Stomach (tissue), 8 donors: ENCODE measurements at regions not wholly inside any gene's neighbourhood (a gene's known extent, or its start where the extent isn't known, plus 50 kb on each side); places are given as distances from the start of the nearest gene placed in this dataset.

Experiments used
- DNase-seq, 2 donors: peaks; one replicate each; pipeline versions ENCODE4 v3.0.0 to v3.0.0-alpha.2; 2013 to 2019
- H3K27ac ChIP-seq, 5 donors: fragments of 200-600 bp in 4 of 5; sonication (generic) in 4 of 5; one replicate each; pipeline ENCODE4 v1.5.1; 2013 to 2019; ENCODE audit warnings: mild to moderate bottlenecking in 1 of 5, moderate library complexity in 1 of 5
- H3K27me3 ChIP-seq, 3 donors: fragments of 200-600 bp; sonication (generic); one replicate each; pipeline ENCODE4 v1.5.1; 2017 to 2019; ENCODE audit warnings: mixed run types in 1 of 3
- H3K36me3 ChIP-seq, 4 donors: fragments of 200-600 bp; sonication (generic); 1 replicate in 3 of 4; 2 replicates in 1 of 4; pipeline ENCODE4 v1.5.1; 2016 to 2019
- H3K4me1 ChIP-seq, 4 donors: fragments of 200-600 bp; sonication (generic); one replicate each; pipeline ENCODE4 v1.5.1; 2016 to 2019
- H3K4me3 ChIP-seq, 4 donors: fragments of 200-600 bp; sonication (generic) in 3 of 4; one replicate each; pipeline ENCODE4 v1.5.1; 2016 to 2019; ENCODE audit warnings: mild to moderate bottlenecking in 1 of 4
- H3K9me3 ChIP-seq, 4 donors: fragments of 200-600 bp; sonication (generic); one replicate each; pipeline ENCODE4 v1.5.1; 2016 to 2019
- CTCF ChIP-seq, 7 experiments: fragments of 450-650 bp in 4 of 7; fragments of 200-600 bp in 3 of 7; sonication (generic) in 3 of 7; IDR thresholded peaks; one replicate each; pipeline ENCODE4 v1.5.1; 2016 to 2019; ENCODE audit warnings: antibody characterized with exemption in 7 of 7, control low read depth in 2 of 7, mild to moderate bottlenecking in 1 of 7
- EP300 ChIP-seq: sonication (generic); formaldehyde crosslinking; IDR thresholded peaks from one replicate; pipeline ENCODE4 v1.6.1; 2017; ENCODE audit warnings: antibody characterized with exemption
- POLR2A ChIP-seq, 4 donors: fragments of 450-650 bp; IDR thresholded peaks; one replicate each; pipeline ENCODE4 v1.6.1; 2016; ENCODE audit warnings: antibody characterized with exemption in 4 of 4, control low read depth in 2 of 4, mild to moderate bottlenecking in 1 of 4, moderate library complexity in 1 of 4
- POLR2AphosphoS5 ChIP-seq, 3 donors: sonication (generic); formaldehyde crosslinking; IDR thresholded peaks; one replicate each; pipeline ENCODE4 v1.6.1; 2016; ENCODE audit warnings: antibody characterized with exemption in 3 of 3
- WGBS, 5 donors: extraction: QIAGEN DNeasy Blood & Tissue Kit in 3 of 5; methylation state at CpG; one replicate each; pipeline versions ENCODE4 v1.1.5 to v1.1.7; 2013 to 2018; 5-methylcytosine and 5-hydroxymethylcytosine counted together
- intact Hi-C: fragments of 100-400 bp; cut with DNase I; formaldehyde crosslinking; loops from one replicate; pipeline ENCODE4 v1.15.1; 2023; ENCODE audit warnings: low total_unique reads
- donor health status: healthy with polysubstance abuse.
- donor health status: Bipolar disorder and iron deficiency.
- donor health status: healthy.

- TF ChIP-seq POLR2A (IDR thresholded peaks at IDR 0.05) (no peak), EP300 (no peak), POLR2AphosphoS5 (IDR thresholded peaks at IDR 0.05) (no peak), CTCF (IDR thresholded peaks at IDR 0.05) (no peak)
- H3K27ac ChIP-seq, result no peak overlapping the region
- no peaks in the 10 kb centered on the region for H3K27me3 ChIP-seq
- H3K36me3 ChIP-seq, result no peaks in the 10 kb centered on the region
- H3K4me1 ChIP-seq, result no peaks in the 10 kb centered on the region
- no peak overlapping the region for H3K4me3 ChIP-seq
- WGBS, 5 donors, result 76 to 90% (median 80%) methylated on average over 1 of the region's 1 CpG
- intact Hi-C loops, result no loop called here
- DNase-seq, result no peak
- no peaks in the 10 kb centered on the region for H3K9me3 ChIP-seq
These were observed 78.6 kb upstream of the PLEKHG7 start for GRCh38 chr12:92624236-92624635.

DNA sequence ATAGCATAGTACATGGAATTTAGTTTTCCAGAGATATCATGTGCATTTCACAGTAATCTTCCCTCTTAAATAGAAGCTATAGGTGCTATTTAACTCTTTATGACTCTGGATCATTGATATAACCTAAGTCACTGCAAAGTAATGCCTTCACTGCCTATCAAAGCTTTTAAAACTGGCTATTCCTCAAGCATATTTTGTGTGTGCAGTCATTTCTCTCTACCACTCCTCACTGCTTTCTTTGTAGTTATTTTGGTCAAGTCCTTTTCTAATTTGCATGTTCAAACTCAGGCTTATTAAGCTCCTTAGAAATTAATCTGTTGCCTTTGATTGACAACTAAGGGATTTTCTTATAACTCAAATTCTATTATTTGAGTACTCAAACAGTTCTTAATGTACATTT is 79.4 kb upstream of the PLEKHG7 start:
- intact Hi-C loops, result no loop called here

GRCh38 chr12:92621833-92622232 is 81.0 kb upstream of the PLEKHG7 start:
- intact Hi-C loops, result no loop called here

More for the DNA sequence above, 79.4 kb upstream of the PLEKHG7 start:
- H3K4me1 ChIP-seq, result no peaks in the 10 kb centered on the region
- H3K4me3 ChIP-seq, result no peak overlapping the region
- no peak for TF ChIP-seq POLR2AphosphoS5 (IDR thresholded peaks at IDR 0.05)
- TF ChIP-seq EP300, result no peak
- TF ChIP-seq CTCF (IDR thresholded peaks at IDR 0.05), result no peak
- no peak for TF ChIP-seq POLR2A (IDR thresholded peaks at IDR 0.05)
- DNase-seq, result no peak
- no peaks in the 10 kb centered on the region for H3K27me3 ChIP-seq
- H3K9me3 ChIP-seq, result no peaks in the 10 kb centered on the region
- no peaks in the 10 kb centered on the region for H3K36me3 ChIP-seq
- no peak overlapping the region for H3K27ac ChIP-seq

DNA sequence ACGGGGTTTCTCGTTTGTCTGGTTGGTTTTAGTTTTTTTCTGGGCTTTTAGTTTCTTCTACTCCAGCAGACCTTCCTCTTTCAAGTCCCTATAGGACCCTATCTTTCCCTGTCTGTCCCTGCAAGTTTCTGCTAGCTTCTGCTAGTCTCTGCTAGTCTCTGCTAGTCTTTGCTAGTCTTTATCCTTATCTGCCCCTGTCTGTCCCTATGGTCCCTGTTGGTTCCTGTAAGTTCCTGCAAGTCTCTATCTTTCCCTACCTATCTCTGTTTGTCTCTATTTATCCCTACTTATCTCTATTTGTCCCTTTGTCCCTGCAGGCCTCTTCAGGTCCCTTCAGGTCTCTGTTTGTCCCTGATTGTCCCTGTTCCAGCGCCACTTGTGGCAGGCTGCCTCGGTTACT is 81.5 kb upstream of the PLEKHG7 start:
- DNase-seq, result no peak
- Histone ChIP-seq H3K27ac (no peak overlapping the region), H3K9me3 (no peaks in the 10 kb centered on the region), H3K4me1 (no peaks in the 10 kb centered on the region), H3K36me3 (no peaks in the 10 kb centered on the region), H3K27me3 (no peaks in the 10 kb centered on the region), H3K4me3 (no peak overlapping the region)
- intact Hi-C loops, result no loop called here
- TF ChIP-seq EP300 (no peak), POLR2AphosphoS5 (IDR thresholded peaks at IDR 0.05) (no peak), CTCF (IDR thresholded peaks at IDR 0.05) (no peak), POLR2A (IDR thresholded peaks at IDR 0.05) (no peak)
- 93 to 97% (median 96%) methylated on average over 4 of the region's 4 CpGs for WGBS, 5 donors

More at GRCh38 chr12:92621833-92622232, 81.0 kb upstream of the PLEKHG7 start:
- H3K4me3 ChIP-seq, result no peak overlapping the region
- no peaks in the 10 kb centered on the region for H3K36me3 ChIP-seq
- H3K27me3 ChIP-seq, result no peaks in the 10 kb centered on the region
- no peaks in the 10 kb centered on the region for H3K4me1 ChIP-seq
- WGBS, 5 donors, result 93 to 98% (median 94%) methylated on average over 3 of the region's 3 CpGs
- TF ChIP-seq CTCF (IDR thresholded peaks at IDR 0.05) (no peak), POLR2A (IDR thresholded peaks at IDR 0.05) (no peak), POLR2AphosphoS5 (IDR thresholded peaks at IDR 0.05) (no peak), EP300 (no peak)
- no peak overlapping the region for H3K27ac ChIP-seq
- DNase-seq, result no peak
- H3K9me3 ChIP-seq, result no peaks in the 10 kb centered on the region
